ENCODE measurements at regions not wholly inside any gene's neighbourhood (a gene's known extent, or its start where the extent isn't known, plus 50 kb on each side); places are given as distances from the start of the nearest gene placed in this dataset.

GRCh38 chr18:73992242-73993022 lies 155.2 kb downstream of the FBXO15 start:
- TF ChIP-seq ZFX (IDR thresholded peaks at IDR 0.05; ENCODE audit: borderline replicate concordance), result no peak
- TF ChIP-seq CTCF (IDR thresholded peaks at IDR 0.05), result no peak
- no peak overlapping the region for H3K27ac ChIP-seq

GRCh38 chr18:73991570-73991969 lies 156.1 kb downstream of the FBXO15 start:
- no peak overlapping the region for H3K27ac ChIP-seq
- TF ChIP-seq ZFX (IDR thresholded peaks at IDR 0.05; ENCODE audit: borderline replicate concordance) (no peak), CTCF (IDR thresholded peaks at IDR 0.05) (no peak)

GRCh38 chr18:73990258-73990657 lies 157.4 kb downstream of the FBXO15 start:
- TF ChIP-seq CTCF (IDR thresholded peaks at IDR 0.05) (no peak), ZFX (IDR thresholded peaks at IDR 0.05; ENCODE audit: borderline replicate concordance) (no peak)
- no peak overlapping the region for H3K27ac ChIP-seq

GRCh38 chr18:73987247-73987980 lies 160.2 kb downstream of the FBXO15 start:
- TF ChIP-seq ZFX (IDR thresholded peaks at IDR 0.05; ENCODE audit: borderline replicate concordance), result no peak

GRCh38 chr18:73986711-73987110 lies 160.9 kb downstream of the FBXO15 start:
- TF ChIP-seq CTCF (IDR thresholded peaks at IDR 0.05) (no peak), ZFX (IDR thresholded peaks at IDR 0.05; ENCODE audit: borderline replicate concordance) (no peak)
- H3K27ac ChIP-seq, result no peak overlapping the region

More at GRCh38 chr18:73987247-73987980, 160.2 kb downstream of the FBXO15 start:
- no peak overlapping the region for H3K27ac ChIP-seq

- no peak for TF ChIP-seq CTCF (IDR thresholded peaks at IDR 0.05)
- TF ChIP-seq ZFX (IDR thresholded peaks at IDR 0.05; ENCODE audit: borderline replicate concordance), result no peak
- H3K27ac ChIP-seq, result no peak overlapping the region
Observed at GRCh38 chr18:73985855-73986625, 161.6 kb downstream of the FBXO15 start.

GRCh38 chr18:73983970-73984369 lies 163.7 kb downstream of the FBXO15 start:
- TF ChIP-seq CTCF (IDR thresholded peaks at IDR 0.05) (no peak), ZFX (IDR thresholded peaks at IDR 0.05; ENCODE audit: borderline replicate concordance) (no peak)

More at GRCh38 chr18:73983970-73984369, 163.7 kb downstream of the FBXO15 start:
- H3K27ac ChIP-seq, result no peak overlapping the region

Measured in 22Rv1 (cell line).